SK-N-SH treated with all-trans-retinoic acid at 6 μM for 48 hours (cell line): ENCODE measurements at regions not wholly inside any gene's neighbourhood (a gene's known extent, or its start where the extent isn't known, plus 50 kb on each side); places are given as distances from the start of the nearest gene placed in this dataset.

Source experiments
- ARNTL ChIP-seq: fragments of 450-650 bp; formaldehyde crosslinking; IDR thresholded peaks from 2 replicates; pipeline ENCODE4 v1.5.0; 2020; ENCODE audit warnings: low read depth, mild to moderate bottlenecking, moderate library complexity, borderline replicate concordance
- CSDC2 ChIP-seq: fragments of 250-450 bp; sonication (Bioruptor Pico); IDR thresholded peaks from 2 replicates; pipeline ENCODE4 v1.5.0; 2020; ENCODE audit warnings: mild to moderate bottlenecking, moderate library complexity
- ISL1 ChIP-seq: fragments of 250-450 bp; sonication (Bioruptor Pico); IDR thresholded peaks from 2 replicates; pipeline ENCODE4 v2.1.2; 2022; ENCODE audit warnings: mild to moderate bottlenecking, moderate library complexity
- SNAI2 ChIP-seq: fragments of 250-450 bp; sonication (Bioruptor Pico); IDR thresholded peaks from 2 replicates; pipeline ENCODE4 v1.5.0; 2020; ENCODE audit warnings: mild to moderate bottlenecking, moderate library complexity
- ZC3H10 ChIP-seq: fragments of 250-450 bp; sonication (Bioruptor Pico); IDR thresholded peaks from 2 replicates; pipeline ENCODE4 v1.5.1; 2021; ENCODE audit warnings: mild to moderate bottlenecking, moderate library complexity
- ZFP3 ChIP-seq: fragments of 250-450 bp; sonication (Bioruptor Pico); IDR thresholded peaks from 2 replicates; pipeline ENCODE4 v1.5.0; 2020; ENCODE audit warnings: mild to moderate bottlenecking, moderate library complexity
- TF ChIP-seq, protein P1 (sequence below): fragments of 250-450 bp; sonication (Bioruptor Pico); IDR thresholded peaks from 2 replicates; pipeline ENCODE4 v1.8.0; 2020; ENCODE audit warnings: mild to moderate bottlenecking, moderate library complexity, borderline replicate concordance

- no peak for TF ChIP-seq ARNTL (CRISPR knock-in tag)
- no peak for TF ChIP-seq ISL1 (CRISPR knock-in tag)
- TF ChIP-seq ZFP3 = no peak
- no peak for TF ChIP-seq ZC3H10
- TF ChIP-seq SNAI2 (CRISPR knock-in tag) = no peak
- TF ChIP-seq CSDC2 = no peak
- TF ChIP-seq, protein P1, sequence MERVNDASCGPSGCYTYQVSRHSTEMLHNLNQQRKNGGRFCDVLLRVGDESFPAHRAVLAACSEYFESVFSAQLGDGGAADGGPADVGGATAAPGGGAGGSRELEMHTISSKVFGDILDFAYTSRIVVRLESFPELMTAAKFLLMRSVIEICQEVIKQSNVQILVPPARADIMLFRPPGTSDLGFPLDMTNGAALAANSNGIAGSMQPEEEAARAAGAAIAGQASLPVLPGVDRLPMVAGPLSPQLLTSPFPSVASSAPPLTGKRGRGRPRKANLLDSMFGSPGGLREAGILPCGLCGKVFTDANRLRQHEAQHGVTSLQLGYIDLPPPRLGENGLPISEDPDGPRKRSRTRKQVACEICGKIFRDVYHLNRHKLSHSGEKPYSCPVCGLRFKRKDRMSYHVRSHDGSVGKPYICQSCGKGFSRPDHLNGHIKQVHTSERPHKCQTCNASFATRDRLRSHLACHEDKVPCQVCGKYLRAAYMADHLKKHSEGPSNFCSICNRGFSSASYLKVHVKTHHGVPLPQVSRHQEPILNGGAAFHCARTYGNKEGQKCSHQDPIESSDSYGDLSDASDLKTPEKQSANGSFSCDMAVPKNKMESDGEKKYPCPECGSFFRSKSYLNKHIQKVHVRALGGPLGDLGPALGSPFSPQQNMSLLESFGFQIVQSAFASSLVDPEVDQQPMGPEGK (CRISPR knock-in tag) = no peak
Measured at GRCh38 chr15:62262305-62262941, 97.3 kb upstream of the C2CD4B start.
